Smooth muscle cell (in vitro differentiated cells): ENCODE measurements at regions not wholly inside any gene's neighbourhood (a gene's known extent, or its start where the extent isn't known, plus 50 kb on each side); places are given as distances from the start of the nearest gene placed in this dataset.

Experiments used
- DNase-seq: peaks from one replicate; lab custom pipeline; 2025; ENCODE audit not compliant: unreplicated experiment; lab: John Stamatoyannopoulos, UW
- H2AFZ ChIP-seq: fragments of 200-600 bp; sonication (generic); 2 replicates; pipeline ENCODE4 v1.6.0; 2016; ENCODE audit warnings: antibody characterized with exemption, low read depth, mild to moderate bottlenecking
- H3F3A ChIP-seq: fragments of 200-600 bp; sonication (generic); 2 replicates; pipeline ENCODE4 v1.6.0; 2017; ENCODE audit warnings: antibody characterized with exemption, low read depth
- H3K27ac ChIP-seq: fragments of 200-600 bp; sonication (generic); 2 replicates; pipeline ENCODE4 v1.5.1; 2016; ENCODE audit warnings: low read depth, mild to moderate bottlenecking
- H3K27me3 ChIP-seq: fragments of 200-600 bp; sonication (generic); 2 replicates; pipeline ENCODE4 v1.6.1; 2016; ENCODE audit warnings: low read depth, mild to moderate bottlenecking
- H3K36me3 ChIP-seq: fragments of 200-600 bp; sonication (generic); 2 replicates; pipeline ENCODE4 v1.5.1; 2016; ENCODE audit warnings: low read depth
- H3K4me1 ChIP-seq: fragments of 200-600 bp; sonication (generic); 2 replicates; pipeline ENCODE4 v1.5.1; 2016; ENCODE audit warnings: low read depth
- H3K4me2 ChIP-seq: fragments of 200-600 bp; sonication (generic); 2 replicates; pipeline ENCODE4 v1.6.0; 2016; ENCODE audit warnings: mild to moderate bottlenecking
- H3K4me3 ChIP-seq: fragments of 200-600 bp; sonication (generic); 2 replicates; pipeline ENCODE4 v1.5.1; 2016; ENCODE audit warnings: mild to moderate bottlenecking
- H3K79me2 ChIP-seq: fragments of 200-600 bp; sonication (generic); 2 replicates; pipeline ENCODE4 v1.6.0; 2016; ENCODE audit warnings: low read depth, mild to moderate bottlenecking
- H3K9ac ChIP-seq: fragments of 200-600 bp; sonication (generic); 2 replicates; pipeline ENCODE4 v1.6.0; 2016; ENCODE audit warnings: low read depth
- H3K9me3 ChIP-seq: fragments of 200-600 bp; sonication (generic); replicated peaks from 2 replicates; pipeline ENCODE4 v1.5.1; 2016; ENCODE audit warnings: low read depth
- H4K20me1 ChIP-seq: fragments of 200-600 bp; sonication (generic); 2 replicates; pipeline ENCODE4 v1.6.0; 2016; ENCODE audit warnings: low read depth
- CTCF ChIP-seq: fragments of 200-600 bp; sonication (generic); IDR thresholded peaks from 2 replicates; pipeline ENCODE4 v1.5.1; 2017; ENCODE audit warnings: borderline replicate concordance, mild to moderate bottlenecking, antibody characterized with exemption; ENCODE audit not compliant: insufficient read depth, poor library complexity, severe bottlenecking
- WGBS: methylation state at CpG from one replicate; pipeline ENCODE4 v1.1.7; 2016; ENCODE audit warnings: low lambda C conversion rate; 5-methylcytosine and 5-hydroxymethylcytosine counted together

- 38% methylated on average over 1 of the region's 1 CpG for WGBS
- H4K20me1 ChIP-seq = no peaks in the 10 kb centered on the region
- DNase-seq = no peak
- no peaks in the 10 kb centered on the region for H3K79me2 ChIP-seq
- no peak overlapping the region for H3K27ac ChIP-seq
- H2AFZ ChIP-seq = no peak overlapping the region
- no peak overlapping the region for H3K4me2 ChIP-seq
- no peak overlapping the region for H3K4me3 ChIP-seq
- no peaks in the 10 kb centered on the region for H3K4me1 ChIP-seq
- no peaks in the 10 kb centered on the region for H3K9me3 ChIP-seq
- H3K9ac ChIP-seq = no peak overlapping the region
- no peak for TF ChIP-seq CTCF
- no peaks in the 10 kb centered on the region for H3K36me3 ChIP-seq
- H3K27me3 ChIP-seq = no peaks in the 10 kb centered on the region
- no peaks in the 10 kb centered on the region for H3F3A ChIP-seq
Measured at GRCh38 chr5:123800640-123801039, 288.7 kb downstream of the CSNK1G3 start.

- H3K36me3 ChIP-seq = no peaks in the 10 kb centered on the region
- no peaks in the 10 kb centered on the region for H4K20me1 ChIP-seq
- no peak overlapping the region for H3K9ac ChIP-seq
- no peaks in the 10 kb centered on the region for H3F3A ChIP-seq
- no peak for DNase-seq
- H3K27me3 ChIP-seq = no peaks in the 10 kb centered on the region
- 95% methylated on average over 3 of the region's 3 CpGs for WGBS
- no peak overlapping the region for H3K27ac ChIP-seq
- no peaks in the 10 kb centered on the region for H3K4me1 ChIP-seq
- H3K79me2 ChIP-seq = no peaks in the 10 kb centered on the region
- no peak overlapping the region for H2AFZ ChIP-seq
- no peak overlapping the region for H3K4me3 ChIP-seq
- no peaks in the 10 kb centered on the region for H3K9me3 ChIP-seq
- TF ChIP-seq CTCF = no peak
- no peak overlapping the region for H3K4me2 ChIP-seq
Measured at GRCh38 chr5:123795688-123796087, 283.7 kb downstream of the CSNK1G3 start.

GRCh38 chr5:123790226-123790625, 278.2 kb downstream of the CSNK1G3 start:
- H3F3A ChIP-seq = peaks cover 13% of the 10 kb centered on the region
- 92% methylated on average over 2 of the region's 2 CpGs for WGBS
- H3K79me2 ChIP-seq = no peaks in the 10 kb centered on the region
- no peaks in the 10 kb centered on the region for H3K36me3 ChIP-seq
- H3K4me1 ChIP-seq = peaks cover 24% of the 10 kb centered on the region
- H3K9me3 ChIP-seq = no peaks in the 10 kb centered on the region
- no peaks in the 10 kb centered on the region for H3K27me3 ChIP-seq
- no peak overlapping the region for H2AFZ ChIP-seq
- H4K20me1 ChIP-seq = no peaks in the 10 kb centered on the region
- DNase-seq = no peak
- H3K4me3 ChIP-seq = no peak overlapping the region
- H3K9ac ChIP-seq = no peak overlapping the region
- H3K4me2 ChIP-seq = no peak overlapping the region
- no peak overlapping the region for H3K27ac ChIP-seq
- no peak for TF ChIP-seq CTCF

- Histone ChIP-seq H3K4me2 (peak overlapping the region; percentile 77), H2AFZ (no peak overlapping the region), H3K4me1 (peaks cover 37% of the 10 kb centered on the region), H3K9me3 (no peaks in the 10 kb centered on the region), H3K27me3 (no peaks in the 10 kb centered on the region), H3K4me3 (no peak overlapping the region), H3K79me2 (no peaks in the 10 kb centered on the region), H4K20me1 (no peaks in the 10 kb centered on the region), H3K9ac (no peak overlapping the region), H3F3A (peaks cover 20% of the 10 kb centered on the region), H3K36me3 (no peaks in the 10 kb centered on the region), H3K27ac (no peak overlapping the region)
- no peak for DNase-seq
- TF ChIP-seq CTCF = no peak
Measured at GRCh38 chr5:123787635-123788034, 275.7 kb downstream of the CSNK1G3 start.
